Testis (tissue), 2 donors: ENCODE measurements at regions not wholly inside any gene's neighbourhood (a gene's known extent, or its start where the extent isn't known, plus 50 kb on each side); places are given as distances from the start of the nearest gene placed in this dataset.
A peak's percentile ranks its signal among the peaks of the same experiment; 100 is the strongest.
"Not testable (repeated sequence)": the region's sequence is repeated elsewhere in the genome, so short reads cannot be mapped to it uniquely, and the experiment has no call there.

Experiments
- DNase-seq: peaks from one replicate; pipeline ENCODE4 v3.0.0-alpha.2; 2019
- H3K27ac ChIP-seq, 2 donors: fragments of 200-600 bp; sonication (generic); one replicate each; pipeline ENCODE4 v1.5.1; 2019
- H3K27me3 ChIP-seq: fragments of 200-600 bp; sonication (generic); one replicate; pipeline ENCODE4 v1.5.1; 2019
- H3K36me3 ChIP-seq: fragments of 200-600 bp; sonication (generic); one replicate; pipeline ENCODE4 v1.5.1; 2017; ENCODE audit warnings: low read depth; ENCODE audit errors: missing control alignments
- H3K4me1 ChIP-seq: fragments of 200-600 bp; sonication (generic); one replicate; pipeline ENCODE4 v1.5.1; 2019
- H3K4me3 ChIP-seq, 2 donors: fragments of 200-600 bp; sonication (generic); one replicate each; pipeline ENCODE4 v1.5.1; 2017 to 2019
- H3K9me3 ChIP-seq: fragments of 200-600 bp; sonication (generic); one replicate; pipeline ENCODE4 v1.5.1; 2017
- POLR2A ChIP-seq: fragments of 450-650 bp; IDR thresholded peaks from one replicate; pipeline ENCODE4 v1.6.1; 2017; ENCODE audit warnings: antibody characterized with exemption, mild to moderate bottlenecking, moderate library complexity
- WGBS, 2 donors: methylation state at CpG; one replicate each; pipeline ENCODE4 v1.1.5; 2018; 5-methylcytosine and 5-hydroxymethylcytosine counted together
- intact Hi-C: fragments of 100-400 bp; cut with DNase I; formaldehyde crosslinking; loops from one replicate; pipeline ENCODE4 v1.15.1; 2023; ENCODE audit warnings: low total_unique reads
- TF ChIP-seq, protein P1 (sequence below), 3 experiments: fragments of 450-650 bp in 2 of 3; fragments of 200-600 bp in 1 of 3; sonication (generic) in 1 of 3; IDR thresholded peaks; one replicate each; pipeline ENCODE4 v1.5.1; 2016 to 2019; ENCODE audit warnings: antibody characterized with exemption in 3 of 3, mild to moderate bottlenecking in 2 of 3, moderate library complexity in 1 of 3

DNA sequence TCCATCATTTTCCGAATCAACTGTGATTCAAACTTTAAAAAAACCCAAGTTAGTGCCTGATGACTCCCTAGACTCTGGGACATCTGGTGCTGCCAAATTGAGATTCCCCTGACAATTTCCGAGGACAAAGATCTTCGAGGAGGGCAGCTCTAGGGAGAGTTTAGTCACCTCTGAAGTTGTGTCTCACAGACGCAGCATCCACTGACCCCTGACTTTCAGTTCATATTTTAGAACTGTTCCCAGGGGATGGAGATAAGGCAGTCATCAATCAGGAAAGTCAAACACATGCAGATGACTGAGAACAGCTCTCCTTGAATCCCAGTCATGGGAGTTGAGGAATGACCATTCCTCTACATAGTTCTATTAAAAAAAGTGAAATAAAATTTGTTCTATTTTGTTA lies 643.9 kb downstream of the TRIML1 start:
- H3K4me3 ChIP-seq = no peak overlapping the region
- no peak overlapping the region for H3K27ac ChIP-seq
- DNase-seq = no peak
- H3K4me1 ChIP-seq = no peaks in the 10 kb centered on the region
- TF ChIP-seq POLR2A = no peak
- TF ChIP-seq, protein P1, sequence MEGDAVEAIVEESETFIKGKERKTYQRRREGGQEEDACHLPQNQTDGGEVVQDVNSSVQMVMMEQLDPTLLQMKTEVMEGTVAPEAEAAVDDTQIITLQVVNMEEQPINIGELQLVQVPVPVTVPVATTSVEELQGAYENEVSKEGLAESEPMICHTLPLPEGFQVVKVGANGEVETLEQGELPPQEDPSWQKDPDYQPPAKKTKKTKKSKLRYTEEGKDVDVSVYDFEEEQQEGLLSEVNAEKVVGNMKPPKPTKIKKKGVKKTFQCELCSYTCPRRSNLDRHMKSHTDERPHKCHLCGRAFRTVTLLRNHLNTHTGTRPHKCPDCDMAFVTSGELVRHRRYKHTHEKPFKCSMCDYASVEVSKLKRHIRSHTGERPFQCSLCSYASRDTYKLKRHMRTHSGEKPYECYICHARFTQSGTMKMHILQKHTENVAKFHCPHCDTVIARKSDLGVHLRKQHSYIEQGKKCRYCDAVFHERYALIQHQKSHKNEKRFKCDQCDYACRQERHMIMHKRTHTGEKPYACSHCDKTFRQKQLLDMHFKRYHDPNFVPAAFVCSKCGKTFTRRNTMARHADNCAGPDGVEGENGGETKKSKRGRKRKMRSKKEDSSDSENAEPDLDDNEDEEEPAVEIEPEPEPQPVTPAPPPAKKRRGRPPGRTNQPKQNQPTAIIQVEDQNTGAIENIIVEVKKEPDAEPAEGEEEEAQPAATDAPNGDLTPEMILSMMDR (IDR thresholded peaks at IDR 0.05) = no peak
- intact Hi-C loops = no loop called here
- H3K9me3 ChIP-seq = no peaks in the 10 kb centered on the region
- WGBS, 2 donors = 60 to 86% methylated on average over 4 of the region's 4 CpGs
- no peaks in the 10 kb centered on the region for H3K27me3 ChIP-seq
- H3K36me3 ChIP-seq = no peaks in the 10 kb centered on the region

DNA sequence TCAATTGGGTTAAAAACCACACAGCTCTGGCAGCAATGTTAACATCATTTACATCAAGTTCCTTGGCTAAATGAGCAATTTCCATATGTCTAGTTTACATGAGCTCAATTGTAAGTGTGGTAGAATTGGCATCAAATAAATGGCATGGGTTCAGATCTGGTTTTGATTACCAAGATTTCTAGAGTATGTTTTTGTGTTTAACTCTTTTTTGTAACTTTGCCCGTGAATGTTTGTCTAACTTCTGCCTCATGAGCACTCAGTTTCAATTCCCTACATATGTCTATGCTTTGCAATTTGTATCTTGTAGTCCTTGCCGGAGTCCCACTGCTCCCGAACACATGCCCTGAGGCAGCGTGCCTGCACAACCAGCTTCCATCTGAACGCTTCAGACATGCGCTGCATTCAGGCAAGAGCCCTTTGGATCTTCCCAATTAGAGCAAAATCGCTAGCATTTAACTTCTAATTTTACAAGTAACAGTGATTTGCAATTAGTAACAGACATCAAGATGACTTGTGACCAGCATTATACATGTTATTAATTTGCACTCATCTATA lies 644.4 kb downstream of the TRIML1 start:
- Histone ChIP-seq H3K4me3 (no peak overlapping the region), H3K9me3 (no peaks in the 10 kb centered on the region), H3K27ac (no peak overlapping the region), H3K27me3 (no peaks in the 10 kb centered on the region), H3K36me3 (no peaks in the 10 kb centered on the region), H3K4me1 (no peaks in the 10 kb centered on the region)
- 83 to 86% methylated on average over 7 of the region's 7 CpGs for WGBS, 2 donors
- DNase-seq = no peak
- TF ChIP-seq, protein P1 (IDR thresholded peaks at IDR 0.05) = no peak
- no peak for TF ChIP-seq POLR2A
- intact Hi-C loops = no loop called here

DNA sequence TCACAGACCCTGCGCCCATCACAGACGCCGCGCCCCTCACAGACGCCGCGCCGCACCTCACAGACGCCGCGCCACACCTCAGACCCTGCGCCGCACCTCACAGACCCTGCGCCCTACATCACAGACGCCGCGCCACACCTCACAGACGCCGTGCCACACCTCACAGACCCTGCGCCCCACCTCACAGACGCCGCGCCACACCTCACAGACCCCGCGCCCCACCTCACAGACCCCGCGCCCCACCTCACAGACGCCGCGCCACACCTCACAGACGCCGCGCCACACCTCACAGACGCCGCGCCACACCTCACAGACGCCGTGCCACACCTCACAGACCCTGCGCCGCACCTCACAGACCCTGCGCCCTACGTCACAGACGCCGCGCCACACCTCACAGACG lies 657.4 kb downstream of the TRIML1 start:
- not testable (repeated sequence) for H3K27ac ChIP-seq, H3K9me3 ChIP-seq

DNA sequence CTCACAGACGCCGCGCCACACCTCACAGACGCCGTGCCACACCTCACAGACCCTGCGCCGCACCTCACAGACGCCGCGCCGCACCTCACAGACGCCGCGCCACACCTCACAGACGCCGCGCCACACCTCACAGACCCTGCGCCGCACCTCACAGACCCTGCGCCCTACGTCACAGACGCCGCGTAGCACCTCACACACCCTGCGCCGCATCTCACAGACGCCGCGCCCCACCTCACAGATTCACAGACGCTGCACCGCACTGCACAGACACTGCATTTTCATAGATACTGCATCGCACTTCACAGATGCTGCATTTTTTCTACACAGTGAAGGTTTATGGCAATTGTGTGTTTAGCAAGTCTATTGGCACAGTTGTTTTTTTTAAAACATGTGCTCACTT lies 657.8 kb downstream of the TRIML1 start:
- 53 to 87% methylated on average over 11 to 29 of the region's 32 CpGs for WGBS, 2 donors

More for the DNA sequence above, 657.4 kb downstream of the TRIML1 start:
- H3K27me3 ChIP-seq, H3K4me1 ChIP-seq, H3K36me3 ChIP-seq, intact Hi-C loops: not testable (repeated sequence)
- peak; percentile 26 for DNase-seq
- peak overlapping the region in 1 of 2 donors; percentile 21 for H3K4me3 ChIP-seq
- WGBS, 2 donors = 65 to 80% methylated on average over 38 to 43 of the region's 46 CpGs

DNA sequence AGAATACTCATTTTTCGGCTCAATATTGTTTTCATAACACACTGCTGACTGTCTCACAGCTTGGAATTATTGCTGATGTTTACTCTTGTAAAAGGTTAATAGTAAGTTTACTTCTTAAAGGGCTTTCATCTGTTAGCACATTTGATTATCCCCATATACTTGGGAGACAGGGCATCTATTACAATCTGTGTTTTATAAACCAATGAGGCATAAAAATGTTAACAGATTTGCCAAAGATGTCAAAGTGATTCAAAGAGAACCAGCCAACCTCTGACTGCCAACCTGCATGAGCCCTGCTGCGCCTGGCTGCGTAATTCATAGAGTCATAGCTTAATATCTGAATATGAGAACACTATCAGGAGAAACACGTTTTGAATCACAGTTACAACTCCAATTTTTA lies 665.6 kb downstream of the TRIML1 start:
- Histone ChIP-seq H3K9me3 (no peaks in the 10 kb centered on the region), H3K36me3 (no peaks in the 10 kb centered on the region), H3K27ac (no peak overlapping the region), H3K4me1 (no peaks in the 10 kb centered on the region), H3K4me3 (no peak overlapping the region), H3K27me3 (no peaks in the 10 kb centered on the region)
- DNase-seq = no peak
- WGBS, 2 donors = 81 to 86% methylated on average over 4 of the region's 4 CpGs
- TF ChIP-seq POLR2A = no peak
- TF ChIP-seq, protein P1 (IDR thresholded peaks at IDR 0.05) = no peak
- intact Hi-C loops = no loop called here

More for the DNA sequence above, 657.8 kb downstream of the TRIML1 start:
- H3K27me3 ChIP-seq, H3K9me3 ChIP-seq, intact Hi-C loops, H3K27ac ChIP-seq, H3K4me1 ChIP-seq, H3K36me3 ChIP-seq: not testable (repeated sequence)
- peak overlapping the region; percentile 21 to 33 for H3K4me3 ChIP-seq
- peak; percentile 52 for DNase-seq

DNA sequence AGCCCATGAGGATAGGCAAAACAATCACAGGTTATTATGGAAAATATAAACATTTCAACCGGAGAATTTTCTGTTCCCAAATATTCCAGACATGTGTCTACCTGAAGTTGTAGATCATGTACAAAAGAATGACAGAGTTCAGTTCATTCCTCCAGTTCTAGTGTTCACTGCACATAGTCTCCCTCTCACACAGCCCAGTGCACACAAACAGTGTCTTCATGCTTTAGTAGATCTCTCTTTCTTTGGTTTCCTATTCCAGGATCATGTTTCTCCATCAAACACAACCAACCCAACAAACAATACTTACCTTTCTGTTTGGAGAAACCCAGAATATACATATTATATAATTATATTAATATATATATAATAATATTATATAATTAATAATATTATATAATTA lies 671.9 kb downstream of the TRIML1 start:
- no peaks in the 10 kb centered on the region for H3K9me3 ChIP-seq
- intact Hi-C loops = no loop called here
- no peak overlapping the region for H3K4me3 ChIP-seq
- no peak overlapping the region for H3K27ac ChIP-seq
- no peak for DNase-seq
- no peaks in the 10 kb centered on the region for H3K4me1 ChIP-seq
- H3K27me3 ChIP-seq = no peaks in the 10 kb centered on the region
- TF ChIP-seq, protein P1 (IDR thresholded peaks at IDR 0.05) = no peak
- no peak for TF ChIP-seq POLR2A
- WGBS, 2 donors = 92 to 93% methylated on average over 1 of the region's 1 CpG
- no peaks in the 10 kb centered on the region for H3K36me3 ChIP-seq
